ENCODE measurements at regions not wholly inside any gene's neighbourhood (a gene's known extent, or its start where the extent isn't known, plus 50 kb on each side); places are given as distances from the start of the nearest gene placed in this dataset.

GRCh38 chr3:67094774-67095173, 96.7 kb downstream of the KBTBD8 start:
- H2AFZ ChIP-seq (ENCODE audit: insufficient read depth, low read depth, low read length, poor library complexity, severe bottlenecking), result no peak overlapping the region
- ChIA-PET CTCF (interaction anchor here (1.2 to 2.0 kb wide), 3 partner anchors 19 to 122 kb away, joined by 3 to 7 read pairs (median 3); no protein-coding TSS in a partner anchor), POLR2A (no interaction called here)
- H3K79me2 ChIP-seq (ENCODE audit: control insufficient read depth, insufficient read depth, low read length), result no peaks in the 10 kb centered on the region
- intact Hi-C loops (cut with micrococcal nuclease), result no loop called here
- WGBS (ENCODE audit: insufficient coverage), result 100% methylated on average over 1 of the region's 1 CpG
- H3K27me3 ChIP-seq (replicated peaks in 1 of 4; ENCODE audit: control extremely low read depth in 1 of 4, control insufficient read depth in 3 of 4, insufficient read depth in 4 of 4, low read length in 3 of 4), result no peaks in the 10 kb centered on the region
- ATAC-seq (ENCODE audit: low read depth) (no peak), DNase-seq (no peak)
- H3K4me3 ChIP-seq (ENCODE audit: control extremely low read depth in 1 of 5, extremely low read depth in 1 of 5, insufficient read depth in 1 of 5, low read depth in 2 of 5, low read length in 4 of 5), result no peak overlapping the region
- H3K4me1 ChIP-seq (ENCODE audit: control insufficient read depth in 2 of 2, insufficient read depth in 2 of 2, low read length in 2 of 2), result no peaks in the 10 kb centered on the region
- H3K9me3 ChIP-seq (ENCODE audit: control extremely low read depth in 1 of 3, control insufficient read depth in 2 of 3, insufficient read depth in 1 of 3, low read length in 2 of 3), result no peaks in the 10 kb centered on the region
- no peaks in the 10 kb centered on the region for H3K36me3 ChIP-seq (replicated peaks in 1 of 2; ENCODE audit: control extremely low read depth in 1 of 2, control insufficient read depth in 1 of 2, extremely low read depth in 1 of 2, insufficient read depth in 2 of 2, low read length in 1 of 2)
- no peak overlapping the region for H3K27ac Mint-ChIP-seq
- H3K27me3 Mint-ChIP-seq, result peaks cover 4% of the 10 kb centered on the region
- no peak overlapping the region for H3K4me2 ChIP-seq (replicated peaks; ENCODE audit: low read depth, low read length, poor library complexity, severe bottlenecking)
- H3K27ac ChIP-seq (ENCODE audit: low read length in 2 of 2), result no peak overlapping the region
- TF ChIP-seq CTCF (IDR thresholded peaks at IDR 0.05) (no peak), EZH2 (IDR thresholded peaks at IDR 0.05; ENCODE audit: borderline replicate concordance, insufficient read depth, low read depth, low read length, poor library complexity, severe bottlenecking) (no peak)
- H3K9me3 Mint-ChIP-seq (ENCODE audit: insufficient read depth), result no peaks in the 10 kb centered on the region
- no peaks in the 10 kb centered on the region for H3K4me1 Mint-ChIP-seq
- no peak overlapping the region for H3K9ac ChIP-seq (ENCODE audit: low read length)
- no peaks in the 10 kb centered on the region for H4K20me1 ChIP-seq (ENCODE audit: control insufficient read depth, insufficient read depth, low read length, poor library complexity, severe bottlenecking)
- no peak overlapping the region for H3K4me3 Mint-ChIP-seq

GRCh38 chr3:67104388-67104787, 106.3 kb downstream of the KBTBD8 start:
- H3K4me1 ChIP-seq (ENCODE audit: control insufficient read depth in 2 of 2, insufficient read depth in 2 of 2, low read length in 2 of 2), result no peaks in the 10 kb centered on the region
- DNase-seq, result no peak
- intact Hi-C loops (cut with micrococcal nuclease), result no loop called here
- Mint-ChIP-seq H3K27ac (no peak overlapping the region), H3K27me3 (no peaks in the 10 kb centered on the region), H3K4me3 (no peak overlapping the region), H3K4me1 (no peaks in the 10 kb centered on the region), H3K9me3 (ENCODE audit: insufficient read depth) (peaks cover 3% of the 10 kb centered on the region)
- H3K4me3 ChIP-seq (ENCODE audit: control extremely low read depth in 1 of 5, extremely low read depth in 1 of 5, insufficient read depth in 1 of 5, low read depth in 2 of 5, low read length in 4 of 5), result no peak overlapping the region
- no peak for ATAC-seq (ENCODE audit: low read depth)
- H3K9ac ChIP-seq (ENCODE audit: low read length), result no peak overlapping the region
- no peak overlapping the region for H3K27ac ChIP-seq (ENCODE audit: low read length in 2 of 2)
- H3K27me3 ChIP-seq (replicated peaks in 1 of 4; ENCODE audit: control extremely low read depth in 1 of 4, control insufficient read depth in 3 of 4, insufficient read depth in 4 of 4, low read length in 3 of 4), result no peaks in the 10 kb centered on the region
- H3K79me2 ChIP-seq (ENCODE audit: control insufficient read depth, insufficient read depth, low read length), result no peaks in the 10 kb centered on the region
- TF ChIP-seq CTCF (IDR thresholded peaks at IDR 0.05), result no peak
- no peaks in the 10 kb centered on the region for H4K20me1 ChIP-seq (ENCODE audit: control insufficient read depth, insufficient read depth, low read length, poor library complexity, severe bottlenecking)
- no peak overlapping the region for H2AFZ ChIP-seq (ENCODE audit: insufficient read depth, low read depth, low read length, poor library complexity, severe bottlenecking)
- H3K9me3 ChIP-seq (ENCODE audit: control extremely low read depth in 1 of 3, control insufficient read depth in 2 of 3, insufficient read depth in 1 of 3, low read length in 2 of 3), result peaks cover 0 to 6% (median 0%) of the 10 kb centered on the region in 3 donors
- no peak overlapping the region for H3K4me2 ChIP-seq (replicated peaks; ENCODE audit: low read depth, low read length, poor library complexity, severe bottlenecking)
- ChIA-PET CTCF (interaction anchor here (1.2 to 1.7 kb wide), 3 partner anchors 8 to 132 kb away, joined by 3 to 7 read pairs (median 6); no protein-coding TSS in a partner anchor), POLR2A (no interaction called here)
- no peaks in the 10 kb centered on the region for H3K36me3 ChIP-seq (replicated peaks in 1 of 2; ENCODE audit: control extremely low read depth in 1 of 2, control insufficient read depth in 1 of 2, extremely low read depth in 1 of 2, insufficient read depth in 2 of 2, low read length in 1 of 2)
